HUES48 (cell line): ENCODE measurements at regions not wholly inside any gene's neighbourhood (a gene's known extent, or its start where the extent isn't known, plus 50 kb on each side); places are given as distances from the start of the nearest gene placed in this dataset.

ENCODE experiments used
- H3K27ac ChIP-seq: one replicate; pipeline ENCODE4 v1.7.0; 2013; ENCODE audit warnings: low read depth, low read length, inconsistent platforms
- H3K27me3 ChIP-seq: 2 replicates; pipeline ENCODE4 v1.6.1; 2013; ENCODE audit warnings: mild to moderate bottlenecking, low read length; ENCODE audit not compliant: control insufficient read depth, insufficient read depth
- H3K36me3 ChIP-seq: 2 replicates; pipeline ENCODE4 v1.6.1; 2013; ENCODE audit warnings: low read length; ENCODE audit not compliant: control insufficient read depth, insufficient read depth
- H3K4me1 ChIP-seq: 2 replicates; pipeline ENCODE4 v1.6.1; 2013; ENCODE audit warnings: mild to moderate bottlenecking, low read length; ENCODE audit not compliant: control insufficient read depth, insufficient read depth
- H3K4me3 ChIP-seq: 2 replicates; pipeline ENCODE4 v1.5.1; 2013; ENCODE audit warnings: mild to moderate bottlenecking, low read depth, low read length
- H3K9ac ChIP-seq: 2 replicates; pipeline ENCODE4 v1.6.1; 2013; ENCODE audit warnings: mild to moderate bottlenecking, low read depth, low read length, moderate library complexity
- H3K9me3 ChIP-seq: 2 replicates; pipeline ENCODE4 v1.6.1; 2013; ENCODE audit warnings: low read length; ENCODE audit not compliant: control insufficient read depth, insufficient read depth

DNA sequence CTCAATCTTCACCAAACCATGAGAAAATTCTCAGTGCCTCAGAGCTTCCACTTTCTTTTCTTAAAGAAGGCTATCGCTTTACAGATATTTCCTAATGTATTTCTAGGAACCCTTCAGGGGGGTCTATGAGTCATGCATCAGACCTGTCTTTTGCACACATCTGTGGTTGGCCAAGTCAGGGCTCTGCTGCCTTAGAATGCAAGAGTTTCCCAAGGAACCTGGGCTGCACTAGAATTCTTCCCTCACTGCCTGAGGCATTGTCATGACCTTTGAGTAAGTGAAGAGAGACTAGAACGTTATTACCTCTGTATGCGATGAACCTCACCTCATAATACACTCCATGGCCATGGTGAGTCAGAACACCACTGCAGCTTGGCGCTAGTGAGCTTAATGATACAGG is 365.0 kb upstream of the ID4 start:
- H3K9ac ChIP-seq: no peak overlapping the region
- no peak overlapping the region for H3K4me3 ChIP-seq
- no peaks in the 10 kb centered on the region for H3K9me3 ChIP-seq
- H3K27ac ChIP-seq: no peak overlapping the region
- no peaks in the 10 kb centered on the region for H3K27me3 ChIP-seq
- no peaks in the 10 kb centered on the region for H3K36me3 ChIP-seq
- no peaks in the 10 kb centered on the region for H3K4me1 ChIP-seq

GRCh38 chr6:19472850-19473249 is 364.3 kb upstream of the ID4 start:
- Histone ChIP-seq H3K4me1 (no peaks in the 10 kb centered on the region), H3K4me3 (no peak overlapping the region), H3K27ac (no peak overlapping the region), H3K27me3 (no peaks in the 10 kb centered on the region), H3K9ac (no peak overlapping the region), H3K9me3 (no peaks in the 10 kb centered on the region), H3K36me3 (no peaks in the 10 kb centered on the region)

DNA sequence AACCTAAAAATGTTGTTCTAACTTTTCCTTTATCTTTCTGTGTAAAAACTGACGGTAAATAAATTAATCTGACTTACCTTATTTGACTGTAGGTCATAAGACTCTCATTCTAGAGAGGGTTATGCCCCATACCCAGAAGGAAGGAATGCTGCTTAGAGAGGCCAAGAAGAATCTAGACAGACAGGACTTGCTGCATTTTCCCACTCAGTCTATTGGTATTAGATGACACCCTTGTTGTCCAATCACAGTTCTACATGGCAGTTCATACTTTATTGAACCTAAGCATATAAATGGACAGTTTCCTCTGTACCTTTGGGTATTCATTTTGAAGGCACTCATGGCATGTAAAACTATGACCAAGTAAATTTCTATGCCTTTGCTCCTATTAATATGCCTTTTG is 359.6 kb upstream of the ID4 start:
- Histone ChIP-seq H3K36me3 (no peaks in the 10 kb centered on the region), H3K27me3 (no peaks in the 10 kb centered on the region), H3K4me1 (no peaks in the 10 kb centered on the region), H3K4me3 (no peak overlapping the region), H3K9me3 (no peaks in the 10 kb centered on the region), H3K27ac (no peak overlapping the region), H3K9ac (no peak overlapping the region)

DNA sequence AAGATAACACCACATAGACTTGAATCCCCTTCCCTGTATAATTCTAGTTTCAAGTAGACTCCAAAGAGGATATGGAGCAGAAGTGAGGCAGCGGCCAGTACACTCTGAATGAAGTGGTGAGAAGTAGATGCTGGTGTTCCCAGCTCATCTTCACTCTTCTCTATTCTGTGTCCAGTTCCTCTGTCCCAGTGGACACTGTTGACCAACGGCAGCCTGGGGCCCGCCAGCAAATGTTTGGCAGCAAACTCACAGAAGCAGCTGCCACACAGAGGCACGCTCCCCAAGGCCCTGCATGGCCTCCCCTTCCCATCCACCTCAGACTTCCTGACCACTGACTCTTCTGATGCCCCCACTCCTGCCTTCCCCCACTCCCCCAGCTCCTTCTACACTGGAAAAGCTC is 358.9 kb upstream of the ID4 start:
- no peaks in the 10 kb centered on the region for H3K27me3 ChIP-seq
- H3K27ac ChIP-seq: no peak overlapping the region
- H3K4me3 ChIP-seq: no peak overlapping the region
- H3K9ac ChIP-seq: no peak overlapping the region
- H3K4me1 ChIP-seq: no peaks in the 10 kb centered on the region
- no peaks in the 10 kb centered on the region for H3K36me3 ChIP-seq
- H3K9me3 ChIP-seq: no peaks in the 10 kb centered on the region

GRCh38 chr6:19478992-19479391 is 358.2 kb upstream of the ID4 start:
- Histone ChIP-seq H3K9ac (no peak overlapping the region), H3K36me3 (no peaks in the 10 kb centered on the region), H3K27me3 (no peaks in the 10 kb centered on the region), H3K4me1 (no peaks in the 10 kb centered on the region), H3K27ac (no peak overlapping the region), H3K9me3 (no peaks in the 10 kb centered on the region), H3K4me3 (no peak overlapping the region)

- H3K27ac ChIP-seq: no peak overlapping the region
These were observed 357.6 kb upstream of the ID4 start for GRCh38 chr6:19479551-19479950.

DNA sequence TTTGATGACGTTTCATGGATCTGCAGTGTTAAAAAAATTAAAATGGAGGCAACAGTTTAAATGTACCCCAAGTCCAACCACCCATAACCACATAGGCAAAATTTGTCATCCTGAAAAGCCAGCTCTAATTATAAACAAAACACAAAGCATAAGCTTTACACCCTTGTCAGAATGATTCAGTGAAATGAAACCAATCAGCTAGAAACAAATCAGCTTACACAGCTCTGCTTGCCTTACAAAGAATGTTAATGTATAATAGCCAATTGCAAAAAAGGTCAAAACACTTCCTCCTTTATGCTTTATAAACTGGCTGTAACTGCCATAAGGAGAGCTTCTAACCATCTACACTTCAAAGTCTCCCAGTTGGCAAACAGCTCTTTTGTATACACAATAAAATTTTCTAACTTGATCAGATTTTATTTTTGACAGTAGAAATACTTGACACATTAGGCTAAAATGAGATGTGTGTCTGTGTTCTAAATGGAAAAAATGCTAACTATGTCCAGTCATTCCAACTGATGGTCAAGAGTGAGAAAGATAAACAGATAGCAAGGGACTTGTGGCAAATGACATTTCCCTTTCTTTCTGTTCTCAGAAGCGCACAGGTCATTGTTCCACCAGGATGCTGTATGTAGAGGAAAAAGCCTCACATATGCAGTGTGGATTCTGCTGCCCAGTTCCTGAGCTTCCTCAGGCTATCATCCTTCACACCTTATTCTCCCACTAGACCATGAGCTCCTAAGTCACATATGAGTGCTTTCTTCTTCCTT is 344.3 kb upstream of the ID4 start:
- no peak overlapping the region for H3K27ac ChIP-seq
- no peak overlapping the region for H3K9ac ChIP-seq
- H3K27me3 ChIP-seq: no peaks in the 10 kb centered on the region

More at GRCh38 chr6:19479551-19479950, 357.6 kb upstream of the ID4 start:
- H3K9me3 ChIP-seq: no peaks in the 10 kb centered on the region
- H3K9ac ChIP-seq: no peak overlapping the region
- no peaks in the 10 kb centered on the region for H3K4me1 ChIP-seq
- H3K36me3 ChIP-seq: no peaks in the 10 kb centered on the region
- no peak overlapping the region for H3K4me3 ChIP-seq
- no peaks in the 10 kb centered on the region for H3K27me3 ChIP-seq

GRCh38 chr6:19501737-19502245 is 335.4 kb upstream of the ID4 start:
- H3K9me3 ChIP-seq: 0 out of 2 replicates have a peak, but pooled peaks cover 3% of the 10 kb centered on the region
- no peaks in the 10 kb centered on the region for H3K27me3 ChIP-seq
- no peaks in the 10 kb centered on the region for H3K36me3 ChIP-seq
- H3K9ac ChIP-seq: no peak overlapping the region
- no peak overlapping the region for H3K4me3 ChIP-seq
- no peaks in the 10 kb centered on the region for H3K4me1 ChIP-seq
- no peak overlapping the region for H3K27ac ChIP-seq

More for the DNA sequence above, 344.3 kb upstream of the ID4 start:
- no peak overlapping the region for H3K4me3 ChIP-seq
- H3K4me1 ChIP-seq: no peaks in the 10 kb centered on the region
- peaks cover 6% of the 10 kb centered on the region; the same call in 1 of the 2 replicates for H3K9me3 ChIP-seq
- H3K36me3 ChIP-seq: no peaks in the 10 kb centered on the region

GRCh38 chr6:19502301-19502700 is 334.9 kb upstream of the ID4 start:
- no peaks in the 10 kb centered on the region for H3K36me3 ChIP-seq
- H3K4me3 ChIP-seq: no peak overlapping the region
- no peaks in the 10 kb centered on the region for H3K4me1 ChIP-seq
- H3K9me3 ChIP-seq: 0 out of 2 replicates have a peak, but pooled peaks cover 3% of the 10 kb centered on the region
- no peaks in the 10 kb centered on the region for H3K27me3 ChIP-seq
- no peak overlapping the region for H3K27ac ChIP-seq
- H3K9ac ChIP-seq: no peak overlapping the region

DNA sequence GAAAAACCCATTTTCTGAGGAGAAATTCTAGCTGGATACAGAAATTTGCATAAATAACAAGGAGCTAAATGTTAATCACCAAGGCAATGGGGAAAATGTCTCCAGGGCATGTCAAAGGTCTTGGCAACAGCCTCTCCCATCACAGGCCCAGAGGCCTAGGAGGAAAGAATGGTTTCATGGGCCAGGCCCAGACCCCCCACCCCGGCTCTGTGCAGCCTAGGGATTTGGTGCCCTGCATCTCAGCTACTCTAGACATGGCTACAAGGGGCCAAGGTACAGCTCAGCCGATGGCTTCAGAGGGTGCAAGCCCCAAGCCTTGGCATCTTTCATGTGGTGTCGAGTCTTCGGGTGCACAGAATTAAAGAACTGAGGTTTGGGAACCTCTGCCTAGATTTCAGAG is 321.2 kb upstream of the ID4 start:
- Histone ChIP-seq H3K36me3 (no peaks in the 10 kb centered on the region), H3K4me3 (no peak overlapping the region), H3K9me3 (peaks cover 29% of the 10 kb centered on the region), H3K27me3 (no peaks in the 10 kb centered on the region), H3K9ac (no peak overlapping the region), H3K27ac (no peak overlapping the region), H3K4me1 (no peaks in the 10 kb centered on the region)

GRCh38 chr6:19519941-19520340 is 317.2 kb upstream of the ID4 start:
- Histone ChIP-seq H3K36me3 (no peaks in the 10 kb centered on the region), H3K9me3 (peaks cover 17% of the 10 kb centered on the region), H3K4me1 (no peaks in the 10 kb centered on the region), H3K27me3 (no peaks in the 10 kb centered on the region), H3K27ac (no peak overlapping the region), H3K9ac (no peak overlapping the region), H3K4me3 (no peak overlapping the region)
